ENCODE measurements at regions not wholly inside any gene's neighbourhood (a gene's known extent, or its start where the extent isn't known, plus 50 kb on each side); places are given as distances from the start of the nearest gene placed in this dataset.

DNA sequence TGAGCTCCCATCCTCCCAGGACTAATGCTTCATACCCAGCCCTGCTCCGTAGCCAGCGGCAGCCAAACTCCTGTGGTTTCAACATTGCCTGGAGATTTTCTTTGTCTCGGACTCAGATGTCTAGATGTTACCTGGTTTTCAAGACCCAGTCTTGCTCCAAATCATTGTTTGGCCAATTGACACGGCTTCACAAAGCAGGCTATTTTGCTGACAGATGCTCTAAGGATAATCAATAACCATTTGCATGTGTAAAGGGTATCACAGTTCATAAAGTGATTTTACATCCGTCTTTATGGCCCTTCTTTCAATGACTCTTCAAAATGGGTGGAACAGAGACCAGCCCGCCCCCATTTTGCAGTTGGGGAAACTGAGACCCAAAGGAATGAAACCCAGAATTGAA is 153.4 kb downstream of the SALL1 start:
- TF ChIP-seq, protein P1, sequence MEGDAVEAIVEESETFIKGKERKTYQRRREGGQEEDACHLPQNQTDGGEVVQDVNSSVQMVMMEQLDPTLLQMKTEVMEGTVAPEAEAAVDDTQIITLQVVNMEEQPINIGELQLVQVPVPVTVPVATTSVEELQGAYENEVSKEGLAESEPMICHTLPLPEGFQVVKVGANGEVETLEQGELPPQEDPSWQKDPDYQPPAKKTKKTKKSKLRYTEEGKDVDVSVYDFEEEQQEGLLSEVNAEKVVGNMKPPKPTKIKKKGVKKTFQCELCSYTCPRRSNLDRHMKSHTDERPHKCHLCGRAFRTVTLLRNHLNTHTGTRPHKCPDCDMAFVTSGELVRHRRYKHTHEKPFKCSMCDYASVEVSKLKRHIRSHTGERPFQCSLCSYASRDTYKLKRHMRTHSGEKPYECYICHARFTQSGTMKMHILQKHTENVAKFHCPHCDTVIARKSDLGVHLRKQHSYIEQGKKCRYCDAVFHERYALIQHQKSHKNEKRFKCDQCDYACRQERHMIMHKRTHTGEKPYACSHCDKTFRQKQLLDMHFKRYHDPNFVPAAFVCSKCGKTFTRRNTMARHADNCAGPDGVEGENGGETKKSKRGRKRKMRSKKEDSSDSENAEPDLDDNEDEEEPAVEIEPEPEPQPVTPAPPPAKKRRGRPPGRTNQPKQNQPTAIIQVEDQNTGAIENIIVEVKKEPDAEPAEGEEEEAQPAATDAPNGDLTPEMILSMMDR (IDR thresholded peaks at IDR 0.05; ENCODE audit: insufficient read depth, low read depth, low read length), result no peak
- no peak for TF ChIP-seq EZH2 (IDR thresholded peaks at IDR 0.05; ENCODE audit: insufficient read depth, low read length)
